Tibial artery (tissue), 4 donors: ENCODE measurements at regions not wholly inside any gene's neighbourhood (a gene's known extent, or its start where the extent isn't known, plus 50 kb on each side); places are given as distances from the start of the nearest gene placed in this dataset.

ENCODE experiments used
- DNase-seq, 2 donors: peaks; one replicate each; pipeline ENCODE4 v3.0.0-alpha.2; 2019
- H3K27ac ChIP-seq, 2 donors: fragments of 200-600 bp; sonication (generic) in 1 of 2; 1 replicate in 1 of 2; 2 replicates in 1 of 2; pipeline ENCODE4 v1.5.1; 2018 to 2019; ENCODE audit warnings: mild to moderate bottlenecking in 1 of 2
- H3K27me3 ChIP-seq, 2 donors: fragments of 200-600 bp; sonication (generic) in 1 of 2; one replicate each; pipeline versions ENCODE4 v1.5.1 to v1.6.0; 2016 to 2019
- H3K36me3 ChIP-seq, 3 donors: fragments of 200-600 bp; sonication (generic) in 2 of 3; one replicate each; pipeline ENCODE4 v1.5.1; 2016 to 2019; ENCODE audit warnings: mild to moderate bottlenecking in 2 of 3
- H3K4me1 ChIP-seq, 4 donors: fragments of 200-600 bp; sonication (generic) in 2 of 4; 1 replicate in 3 of 4; 2 replicates in 1 of 4; pipeline ENCODE4 v1.5.1; 2016 to 2019
- H3K4me3 ChIP-seq, 2 donors: fragments of 200-600 bp; sonication (generic) in 1 of 2; 1 replicate in 1 of 2; 2 replicates in 1 of 2; pipeline ENCODE4 v1.5.1; 2018 to 2019; ENCODE audit warnings: mild to moderate bottlenecking in 2 of 2
- H3K9me3 ChIP-seq, 3 donors: fragments of 200-600 bp; sonication (generic) in 1 of 3; one replicate each; pipeline ENCODE4 v1.5.1; 2016 to 2019
- CTCF ChIP-seq, 2 experiments: fragments of 200-600 bp in 1 of 2; fragments of 450-650 bp in 1 of 2; IDR thresholded peaks; one replicate each; pipeline ENCODE4 v1.5.1; 2017 to 2019; ENCODE audit warnings: antibody characterized with exemption in 2 of 2, mild to moderate bottlenecking in 1 of 2, moderate library complexity in 1 of 2
- intact Hi-C: fragments of 100-400 bp; cut with DNase I; formaldehyde crosslinking; loops from one replicate; pipeline ENCODE4 v1.15.0; 2023; ENCODE audit warnings: low total_unique reads

GRCh38 chr18:38872342-38872741 lies 1306.7 kb upstream of the CELF4 start:
- no peaks in the 10 kb centered on the region for H3K27me3 ChIP-seq
- H3K9me3 ChIP-seq, result no peaks in the 10 kb centered on the region
- H3K4me3 ChIP-seq, result no peak overlapping the region
- H3K27ac ChIP-seq, result no peak overlapping the region
- no peaks in the 10 kb centered on the region for H3K36me3 ChIP-seq
- no peak for DNase-seq
- no peak for TF ChIP-seq CTCF (IDR thresholded peaks at IDR 0.05)
- intact Hi-C loops, result no loop called here
- no peaks in the 10 kb centered on the region for H3K4me1 ChIP-seq

- H3K36me3 ChIP-seq, result no peaks in the 10 kb centered on the region
- no peaks in the 10 kb centered on the region for H3K4me1 ChIP-seq
- H3K27ac ChIP-seq, result no peak overlapping the region
- no peaks in the 10 kb centered on the region for H3K27me3 ChIP-seq
- intact Hi-C loops, result no loop called here
- DNase-seq, result no peak
- TF ChIP-seq CTCF (IDR thresholded peaks at IDR 0.05), result no peak
- no peaks in the 10 kb centered on the region for H3K9me3 ChIP-seq
- no peak overlapping the region for H3K4me3 ChIP-seq
These were observed 1303.2 kb upstream of the CELF4 start for GRCh38 chr18:38868757-38869156.

- Histone ChIP-seq H3K27ac (no peak overlapping the region), H3K27me3 (no peaks in the 10 kb centered on the region), H3K4me1 (no peaks in the 10 kb centered on the region), H3K9me3 (no peaks in the 10 kb centered on the region), H3K36me3 (no peaks in the 10 kb centered on the region), H3K4me3 (no peak overlapping the region)
- DNase-seq, result no peak
- intact Hi-C loops, result no loop called here
- no peak for TF ChIP-seq CTCF (IDR thresholded peaks at IDR 0.05)
These were observed 1302.1 kb upstream of the CELF4 start for GRCh38 chr18:38867680-38868079.

- H3K36me3 ChIP-seq, result no peaks in the 10 kb centered on the region
- no peak for DNase-seq
- H3K4me3 ChIP-seq, result no peak overlapping the region
- H3K9me3 ChIP-seq, result no peaks in the 10 kb centered on the region
- intact Hi-C loops, result no loop called here
- no peaks in the 10 kb centered on the region for H3K27me3 ChIP-seq
- H3K27ac ChIP-seq, result no peak overlapping the region
- no peaks in the 10 kb centered on the region for H3K4me1 ChIP-seq
- TF ChIP-seq CTCF (IDR thresholded peaks at IDR 0.05), result no peak
These were observed 1285.9 kb upstream of the CELF4 start for GRCh38 chr18:38851526-38851925.

- no peaks in the 10 kb centered on the region for H3K4me1 ChIP-seq
- TF ChIP-seq CTCF (IDR thresholded peaks at IDR 0.05), result no peak
- H3K36me3 ChIP-seq, result no peaks in the 10 kb centered on the region
These were observed 1281.7 kb upstream of the CELF4 start for GRCh38 chr18:38847326-38847725.

GRCh38 chr18:38843291-38843690 lies 1277.7 kb upstream of the CELF4 start:
- Histone ChIP-seq H3K9me3 (no peaks in the 10 kb centered on the region), H3K4me1 (no peaks in the 10 kb centered on the region), H3K4me3 (no peak overlapping the region), H3K36me3 (no peaks in the 10 kb centered on the region), H3K27ac (no peak overlapping the region), H3K27me3 (no peaks in the 10 kb centered on the region)
- no peak for DNase-seq
- intact Hi-C loops, result no loop called here
- no peak for TF ChIP-seq CTCF (IDR thresholded peaks at IDR 0.05)

More at GRCh38 chr18:38847326-38847725, 1281.7 kb upstream of the CELF4 start:
- Histone ChIP-seq H3K9me3 (no peaks in the 10 kb centered on the region), H3K27me3 (no peaks in the 10 kb centered on the region), H3K27ac (no peak overlapping the region), H3K4me3 (no peak overlapping the region)
- no peak for DNase-seq
- intact Hi-C loops, result no loop called here
